Activated gamma-delta T cell (primary cell): ENCODE measurements at regions not wholly inside any gene's neighbourhood (a gene's known extent, or its start where the extent isn't known, plus 50 kb on each side); places are given as distances from the start of the nearest gene placed in this dataset.
"Not testable (repeated sequence)": the region's sequence is repeated elsewhere in the genome, so short reads cannot be mapped to it uniquely, and the experiment has no call there.

Experiments used
- DNase-seq: peaks from one replicate; lab custom pipeline; 2025; lab: John Stamatoyannopoulos, UW

DNA sequence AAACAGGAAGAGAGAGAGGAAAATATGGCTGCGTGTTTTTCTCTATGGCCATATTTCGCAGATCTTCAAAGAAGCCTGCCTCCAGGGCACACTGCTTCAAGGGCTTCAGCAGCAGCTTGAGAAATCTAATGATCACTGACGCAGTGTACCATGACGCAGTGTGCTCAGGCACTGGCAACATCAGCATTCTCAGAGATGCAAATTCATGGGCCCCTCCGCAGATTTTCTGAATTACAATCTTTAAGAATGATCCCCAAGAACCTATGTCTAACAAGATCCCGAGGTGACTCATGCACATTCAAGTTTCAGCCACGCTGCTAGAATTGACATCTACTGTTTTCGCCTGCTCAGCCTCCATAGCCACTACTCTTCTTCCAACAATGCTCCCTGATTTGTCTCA lies 143.9 kb upstream of the ZNF366 start:
- no peak for DNase-seq

GRCh38 chr5:72649449-72649848 lies 142.2 kb upstream of the ZNF366 start:
- DNase-seq: no peak

DNA sequence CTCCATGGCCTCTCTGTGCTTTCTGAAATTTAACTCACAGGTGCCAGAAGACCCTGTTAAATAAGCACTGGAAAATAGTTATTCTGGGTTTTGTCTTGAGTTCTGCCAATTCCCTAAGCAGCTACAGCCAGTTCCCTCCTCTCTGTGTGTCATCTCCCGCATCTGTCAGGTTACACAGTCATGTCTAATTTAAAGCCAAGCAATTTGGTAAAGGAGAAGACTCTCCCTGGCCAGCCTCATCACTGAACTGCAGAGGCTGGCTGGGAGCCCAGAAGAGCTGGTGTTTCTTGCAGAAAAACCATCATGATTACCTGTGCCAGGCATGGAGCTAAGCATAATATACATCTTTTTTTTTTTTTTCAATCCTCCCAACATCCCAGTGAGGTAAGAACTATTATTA lies 141.3 kb upstream of the ZNF366 start:
- DNase-seq: no peak

GRCh38 chr5:72647806-72648205 lies 140.6 kb upstream of the ZNF366 start:
- no peak for DNase-seq

DNA sequence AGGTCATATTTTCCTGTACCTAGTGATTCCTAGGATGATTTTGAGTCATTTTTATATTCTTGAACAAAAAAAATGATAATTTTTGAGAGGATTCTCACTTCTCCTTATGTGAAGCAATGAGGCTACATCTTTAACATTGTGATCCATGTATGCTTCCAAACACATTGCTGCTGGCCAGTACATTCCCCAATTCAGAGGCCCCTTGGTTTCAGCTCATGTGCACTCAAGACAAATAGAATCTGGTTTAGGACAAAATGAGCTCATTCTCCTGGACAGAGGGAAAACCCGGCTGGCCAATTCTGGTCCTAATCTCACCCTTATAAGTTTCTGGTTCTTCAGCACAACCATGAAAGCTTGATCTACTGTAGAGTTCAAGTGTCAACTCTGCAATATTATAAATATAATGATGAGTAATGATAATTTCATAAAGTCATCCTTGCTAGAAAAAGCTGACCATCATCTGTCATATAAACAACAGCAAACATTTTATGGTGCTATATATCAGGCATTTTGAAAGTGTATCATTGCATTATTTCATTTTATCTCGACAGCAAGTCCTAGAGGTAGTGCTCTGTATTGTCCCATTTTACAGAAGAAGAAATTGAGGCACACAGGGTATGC lies 139.1 kb upstream of the ZNF366 start:
- no peak for DNase-seq

DNA sequence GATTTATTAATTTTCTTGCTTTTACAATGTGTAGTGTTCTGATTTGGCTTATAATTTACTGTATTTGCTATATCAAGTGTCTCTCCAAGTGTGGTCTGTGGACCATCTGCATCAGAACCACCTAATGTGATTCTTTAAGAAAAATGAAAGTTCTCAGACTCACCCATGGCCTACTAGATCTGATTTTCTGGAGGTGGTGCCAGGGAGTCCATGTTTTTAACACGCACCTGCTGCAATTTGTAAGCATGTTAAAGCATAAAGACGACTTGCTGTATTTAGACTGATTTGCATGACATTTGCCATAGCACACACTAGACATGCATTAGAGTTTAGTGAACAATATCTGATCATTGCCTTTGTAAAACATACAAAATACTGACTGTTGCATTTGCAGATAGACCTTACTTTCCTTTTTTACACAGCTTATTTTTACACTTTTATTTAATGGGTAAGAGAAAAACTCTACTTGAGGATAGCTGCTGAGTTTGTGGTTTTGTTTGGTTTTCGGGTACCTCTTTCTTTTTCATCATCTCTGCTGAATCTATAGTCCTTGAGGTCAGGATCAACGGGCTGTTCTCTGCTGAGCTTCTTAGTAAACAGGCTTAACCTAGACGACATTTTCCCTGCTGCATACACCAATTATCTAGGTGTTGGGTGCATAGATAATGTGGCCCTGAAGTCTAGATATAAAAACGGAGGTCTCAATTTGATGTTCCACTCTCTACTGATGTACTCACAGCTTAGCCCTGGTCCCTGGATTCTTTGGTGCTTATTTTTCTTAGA lies 138.0 kb upstream of the ZNF366 start:
- DNase-seq: no peak

DNA sequence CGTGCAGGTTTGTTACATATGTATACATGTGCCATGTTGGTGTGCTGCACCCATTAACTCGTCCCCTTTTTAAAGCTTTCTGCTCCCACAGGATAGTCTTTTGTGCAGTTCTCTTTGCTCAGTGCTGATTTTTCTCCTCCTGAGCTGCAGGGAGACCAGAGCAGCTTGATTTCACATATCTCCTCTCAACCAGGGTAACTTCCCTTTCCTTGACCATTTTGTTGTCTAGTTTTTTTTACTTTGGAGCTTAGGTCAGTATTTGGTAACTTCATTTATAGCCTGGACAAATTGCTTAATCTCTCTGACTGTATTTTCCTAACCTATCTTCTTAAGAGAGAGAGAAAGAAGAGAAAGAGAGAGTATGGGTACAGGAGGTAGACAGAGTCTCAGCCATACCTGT lies 137.1 kb upstream of the ZNF366 start:
- DNase-seq: no peak

- no peak for DNase-seq
Measured at GRCh38 chr5:72641164-72641563, 134.0 kb upstream of the ZNF366 start.

GRCh38 chr5:72637058-72637457 lies 129.8 kb upstream of the ZNF366 start:
- DNase-seq: no peak

DNA sequence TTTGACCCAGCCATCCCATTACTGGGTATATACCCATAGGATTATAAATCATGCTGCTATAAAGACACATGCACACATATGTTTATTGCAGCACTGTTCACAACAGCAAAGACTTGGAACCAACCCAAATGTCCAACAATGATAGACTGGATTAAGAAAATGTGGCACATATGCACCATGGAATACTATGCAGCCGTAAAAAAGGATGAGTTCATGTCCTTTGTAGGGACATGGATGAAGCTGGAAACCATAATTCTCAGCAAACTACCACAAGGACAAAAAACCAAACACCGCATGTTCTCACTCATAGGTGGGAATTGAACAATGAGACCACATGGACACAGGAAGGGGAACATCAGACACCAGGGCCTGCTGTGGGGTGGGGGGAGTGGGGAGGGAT lies 129.4 kb upstream of the ZNF366 start:
- DNase-seq: not testable (repeated sequence)

DNA sequence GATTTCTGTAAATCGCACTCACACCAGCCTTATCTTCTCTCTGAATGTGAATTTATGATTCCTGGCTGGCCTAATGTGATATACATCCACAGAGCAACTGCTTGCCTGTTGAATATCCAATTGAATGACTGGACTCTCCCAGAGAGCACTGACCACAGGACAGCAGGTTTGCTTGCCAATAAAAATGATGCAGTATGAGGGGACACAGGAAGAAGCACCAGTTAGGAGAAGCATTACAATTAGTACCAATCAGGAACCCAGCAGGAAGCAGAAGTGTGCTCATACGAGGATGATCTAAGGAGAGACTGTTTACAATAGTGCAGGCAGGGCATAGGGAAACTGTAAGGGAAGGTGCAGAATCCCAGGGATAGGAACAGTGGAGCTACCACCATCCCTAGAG lies 127.2 kb upstream of the ZNF366 start:
- no peak for DNase-seq

DNA sequence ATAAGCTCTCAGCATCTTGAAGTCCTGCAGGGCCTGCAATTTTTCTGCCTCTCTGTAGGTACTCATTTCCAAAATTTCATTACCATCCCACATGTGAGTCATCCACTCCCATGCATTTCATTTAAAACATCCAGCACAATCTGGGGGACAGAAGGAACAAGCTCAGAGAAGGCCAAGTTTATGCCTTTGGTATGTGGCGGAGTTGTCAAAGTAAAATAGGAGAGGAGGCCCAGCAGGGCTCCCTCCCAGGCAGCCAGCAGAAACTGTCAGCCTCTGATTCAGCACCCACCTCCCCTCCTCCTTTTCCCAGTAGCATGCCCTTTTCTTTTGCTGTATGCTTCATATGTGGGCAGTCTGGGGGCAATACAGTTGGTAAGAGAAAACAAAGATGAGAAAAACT lies 126.4 kb upstream of the ZNF366 start:
- DNase-seq: no peak

GRCh38 chr5:72633041-72633445 lies 125.8 kb upstream of the ZNF366 start:
- DNase-seq: no peak

- DNase-seq: no peak
Measured at GRCh38 chr5:72630721-72631120, 123.5 kb upstream of the ZNF366 start.

DNA sequence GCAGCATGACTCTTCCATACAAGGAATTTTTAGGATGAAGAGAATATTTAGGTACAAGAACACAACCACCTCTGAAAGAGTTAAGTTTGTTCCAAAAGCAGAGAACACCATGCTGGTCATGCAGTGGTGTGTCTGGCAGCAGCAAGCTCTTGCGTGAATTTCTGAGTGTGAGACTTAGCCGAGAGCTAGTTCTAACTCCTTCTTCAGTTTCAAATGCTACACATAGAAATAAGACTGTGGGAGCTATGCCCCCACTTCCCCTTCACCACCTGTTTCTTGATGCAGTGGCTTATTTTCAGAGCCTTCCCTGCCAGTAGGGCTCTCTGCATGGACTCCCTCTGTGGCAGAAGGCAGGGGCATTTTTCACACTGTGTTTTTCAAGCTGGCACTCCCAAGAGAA lies 122.9 kb upstream of the ZNF366 start:
- DNase-seq: no peak

GRCh38 chr5:72628771-72629371 lies 121.7 kb upstream of the ZNF366 start:
- DNase-seq: no peak

- DNase-seq: no peak
Measured at GRCh38 chr5:72625332-72625731, 118.1 kb upstream of the ZNF366 start.

DNA sequence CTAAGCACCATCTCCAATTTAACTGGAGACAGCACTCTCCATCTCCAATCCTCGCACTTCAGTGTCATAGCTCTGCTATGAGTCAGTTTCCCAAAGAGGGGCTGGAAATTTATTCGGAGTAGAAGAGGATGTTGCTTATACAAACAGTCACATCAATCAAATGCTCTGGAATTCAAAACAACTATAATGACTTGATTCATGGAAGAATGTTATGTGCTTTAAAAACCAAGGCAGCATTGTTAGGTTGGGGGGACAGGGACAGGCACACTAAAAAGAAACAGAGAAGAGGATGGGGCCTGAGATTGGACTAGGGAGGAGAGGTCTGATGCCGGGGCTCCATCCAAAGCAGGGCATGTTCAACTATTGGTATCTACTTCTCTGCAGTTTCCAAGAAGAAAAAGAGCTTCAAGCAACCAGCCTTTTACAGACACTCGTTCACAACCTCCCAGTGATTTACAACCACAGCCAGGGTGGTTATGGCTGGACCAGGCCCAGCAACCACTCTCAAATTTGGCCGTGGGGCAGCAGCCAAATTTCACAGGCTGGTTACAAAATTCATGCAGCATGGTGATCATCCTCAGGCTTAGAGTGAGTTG lies 117.5 kb upstream of the ZNF366 start:
- no peak for DNase-seq

GRCh38 chr5:72623936-72624335 lies 116.7 kb upstream of the ZNF366 start:
- no peak for DNase-seq

- no peak for DNase-seq
Measured at GRCh38 chr5:72623323-72623722, 116.1 kb upstream of the ZNF366 start.

DNA sequence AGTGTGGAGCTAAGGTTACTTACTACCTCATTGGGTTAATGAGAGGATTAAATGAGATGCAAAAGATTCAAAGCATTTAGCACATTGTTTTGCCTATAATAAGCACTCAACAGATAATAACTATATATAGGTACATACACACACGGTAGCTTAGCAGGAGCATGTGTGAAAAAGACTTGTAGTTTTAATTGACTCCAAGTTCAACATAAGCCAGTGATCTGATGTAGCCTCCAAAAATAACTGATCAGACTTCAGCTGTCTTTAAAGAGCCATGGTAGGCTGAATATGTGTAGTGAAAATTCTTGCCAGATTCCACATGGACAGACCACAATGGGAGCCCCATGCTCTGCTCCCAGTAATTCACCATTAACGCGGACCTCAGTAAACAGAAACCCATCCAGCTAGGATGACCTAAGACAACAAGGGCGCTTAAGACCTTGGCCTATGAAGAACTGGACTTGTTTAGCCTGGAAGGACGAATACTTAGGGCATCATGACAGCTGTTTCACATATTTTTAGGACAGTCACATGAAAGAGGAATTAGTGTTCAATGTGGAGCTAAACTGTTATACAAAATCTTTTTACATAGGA lies 115.1 kb upstream of the ZNF366 start:
- DNase-seq: no peak

DNA sequence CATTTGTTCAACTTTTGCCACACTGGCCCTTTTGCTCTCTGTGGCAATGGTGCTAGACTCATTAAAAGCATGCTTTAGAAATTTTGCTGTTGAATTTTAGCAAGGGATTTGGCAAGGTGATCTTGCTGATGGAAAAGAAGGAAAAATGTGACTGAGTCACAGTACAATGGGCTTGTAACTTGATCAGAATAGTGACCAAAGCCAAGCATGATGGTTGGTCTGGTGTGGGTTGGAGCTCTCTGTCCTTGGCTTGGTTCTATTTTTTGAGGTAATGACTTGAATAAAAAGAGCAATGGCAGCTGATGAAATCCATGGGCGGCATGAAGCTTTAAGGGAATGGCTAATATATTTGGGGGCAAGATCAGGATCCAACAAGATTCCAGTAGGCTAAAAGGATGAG lies 114.4 kb upstream of the ZNF366 start:
- no peak for DNase-seq

- DNase-seq: no peak
Measured at GRCh38 chr5:72619677-72620076, 112.5 kb upstream of the ZNF366 start.
